ENCODE measurements at regions not wholly inside any gene's neighbourhood (a gene's known extent, or its start where the extent isn't known, plus 50 kb on each side); places are given as distances from the start of the nearest gene placed in this dataset.

GRCh38 chr21:35509001-35509704, 460.1 kb upstream of the RUNX1 start:
- no peak for TF ChIP-seq POLR2A (IDR thresholded peaks at IDR 0.05; ENCODE audit: low read depth, low read length)
- no peak for TF ChIP-seq POLR2AphosphoS5 (IDR thresholded peaks at IDR 0.05; ENCODE audit: low read depth, low read length)

All from GM12892 (cell line).